Tibial nerve (tissue), 4 donors: ENCODE measurements at regions not wholly inside any gene's neighbourhood (a gene's known extent, or its start where the extent isn't known, plus 50 kb on each side); places are given as distances from the start of the nearest gene placed in this dataset.

Experiments used
- CTCF ChIP-seq, 5 experiments: fragments of 200-600 bp in 3 of 5; fragments of 450-650 bp in 2 of 5; sonication (generic) in 3 of 5; IDR thresholded peaks; one replicate each; pipeline ENCODE4 v1.5.1; 2016 to 2019; ENCODE audit warnings: antibody characterized with exemption in 5 of 5, mild to moderate bottlenecking in 3 of 5, moderate library complexity in 2 of 5
- EP300 ChIP-seq, 2 donors: sonication (generic); formaldehyde crosslinking; IDR thresholded peaks; one replicate each; pipeline ENCODE4 v1.6.1; 2017; ENCODE audit warnings: antibody characterized with exemption in 2 of 2, mild to moderate bottlenecking in 1 of 2
- POLR2A ChIP-seq, 2 donors: fragments of 450-650 bp; IDR thresholded peaks; one replicate each; pipeline ENCODE4 v1.6.1; 2017; ENCODE audit warnings: antibody characterized with exemption in 2 of 2, mild to moderate bottlenecking in 2 of 2, moderate library complexity in 2 of 2

- no peak for TF ChIP-seq EP300 (IDR thresholded peaks at IDR 0.05)
- TF ChIP-seq CTCF (IDR thresholded peaks at IDR 0.05): no peak
- TF ChIP-seq POLR2A (IDR thresholded peaks at IDR 0.05): no peak
These were observed 122.4 kb upstream of the ACSL4 start for GRCh38 chrX:109855501-109855900.
